ENCODE measurements at regions not wholly inside any gene's neighbourhood (a gene's known extent, or its start where the extent isn't known, plus 50 kb on each side); places are given as distances from the start of the nearest gene placed in this dataset.

- TF ChIP-seq, protein P1, sequence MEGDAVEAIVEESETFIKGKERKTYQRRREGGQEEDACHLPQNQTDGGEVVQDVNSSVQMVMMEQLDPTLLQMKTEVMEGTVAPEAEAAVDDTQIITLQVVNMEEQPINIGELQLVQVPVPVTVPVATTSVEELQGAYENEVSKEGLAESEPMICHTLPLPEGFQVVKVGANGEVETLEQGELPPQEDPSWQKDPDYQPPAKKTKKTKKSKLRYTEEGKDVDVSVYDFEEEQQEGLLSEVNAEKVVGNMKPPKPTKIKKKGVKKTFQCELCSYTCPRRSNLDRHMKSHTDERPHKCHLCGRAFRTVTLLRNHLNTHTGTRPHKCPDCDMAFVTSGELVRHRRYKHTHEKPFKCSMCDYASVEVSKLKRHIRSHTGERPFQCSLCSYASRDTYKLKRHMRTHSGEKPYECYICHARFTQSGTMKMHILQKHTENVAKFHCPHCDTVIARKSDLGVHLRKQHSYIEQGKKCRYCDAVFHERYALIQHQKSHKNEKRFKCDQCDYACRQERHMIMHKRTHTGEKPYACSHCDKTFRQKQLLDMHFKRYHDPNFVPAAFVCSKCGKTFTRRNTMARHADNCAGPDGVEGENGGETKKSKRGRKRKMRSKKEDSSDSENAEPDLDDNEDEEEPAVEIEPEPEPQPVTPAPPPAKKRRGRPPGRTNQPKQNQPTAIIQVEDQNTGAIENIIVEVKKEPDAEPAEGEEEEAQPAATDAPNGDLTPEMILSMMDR (IDR thresholded peaks at IDR 0.05): no peak
- no peak for TF ChIP-seq POLR2A (IDR thresholded peaks at IDR 0.05)
These were observed 703.5 kb upstream of the RBFOX1 start for GRCh38 chr16:6629110-6629509.

All from heart left ventricle (tissue), 13 donors.